Neural cell (in vitro differentiated cells): ENCODE measurements at regions not wholly inside any gene's neighbourhood (a gene's known extent, or its start where the extent isn't known, plus 50 kb on each side); places are given as distances from the start of the nearest gene placed in this dataset.

ENCODE experiments used
- CTCF ChIP-seq: fragments of 450-650 bp; IDR thresholded peaks from 2 replicates; pipeline ENCODE4 v1.5.1; 2014; ENCODE audit warnings: antibody characterized with exemption, mild to moderate bottlenecking, moderate library complexity; ENCODE audit not compliant: poor library complexity, severe bottlenecking
- EP300 ChIP-seq: fragments of 450-650 bp; conservative IDR thresholded peaks from 2 replicates; pipeline ENCODE4 v1.6.1; 2014; ENCODE audit warnings: antibody characterized with exemption, mild to moderate bottlenecking, moderate library complexity; ENCODE audit not compliant: poor library complexity, severe bottlenecking
- EZH2 ChIP-seq: fragments of 200-600, 300-800 bp; shearing (Covaris generic), sonication (generic); IDR thresholded peaks from 2 replicates; pipeline ENCODE4 v1.6.1; 2014; ENCODE audit warnings: antibody characterized with exemption, low read length, borderline replicate concordance, mild to moderate bottlenecking; ENCODE audit not compliant: insufficient read depth, poor library complexity, severe bottlenecking
- MXI1 ChIP-seq: fragments of 450-650 bp; conservative IDR thresholded peaks from 2 replicates; pipeline ENCODE4 v1.6.1; 2014; ENCODE audit warnings: antibody characterized with exemption, mild to moderate bottlenecking; ENCODE audit not compliant: poor library complexity, severe bottlenecking
- POLR2AphosphoS5 ChIP-seq: IDR thresholded peaks from 2 replicates; pipeline ENCODE4 v1.6.1; 2012
- RAD21 ChIP-seq: fragments of 450-650 bp; conservative IDR thresholded peaks from 2 replicates; pipeline ENCODE4 v1.6.1; 2014; ENCODE audit warnings: antibody characterized with exemption, mild to moderate bottlenecking, moderate library complexity
- SMC3 ChIP-seq: fragments of 450-650 bp; conservative IDR thresholded peaks from 2 replicates; pipeline ENCODE4 v1.6.1; 2014; ENCODE audit warnings: antibody characterized with exemption, mild to moderate bottlenecking, moderate library complexity; ENCODE audit not compliant: poor library complexity
- TAF1 ChIP-seq: IDR thresholded peaks from 2 replicates; pipeline ENCODE4 v1.6.1; 2012; ENCODE audit warnings: low read depth
- TF ChIP-seq, protein P1 (sequence below): IDR thresholded peaks from 2 replicates; pipeline ENCODE4 v1.6.1; 2012; ENCODE audit warnings: borderline replicate concordance

DNA sequence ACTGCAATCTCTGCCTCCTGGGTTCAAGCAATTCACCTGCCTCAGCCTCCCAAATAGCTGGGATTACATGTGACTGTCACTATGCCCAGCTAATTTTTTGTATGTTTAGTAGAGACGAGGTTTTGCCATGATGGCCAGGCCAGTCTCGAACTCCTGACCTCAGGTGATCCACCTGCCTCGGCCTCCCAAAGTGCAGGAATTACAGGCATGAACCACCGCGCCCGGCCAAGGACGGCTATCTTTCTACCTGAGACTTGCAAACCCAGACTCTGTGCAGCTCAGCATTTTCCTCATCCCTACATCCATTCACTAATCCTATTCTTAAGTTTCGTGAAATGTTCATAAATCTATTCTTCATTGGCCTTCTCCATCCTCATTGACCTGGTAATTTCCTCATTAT, 330.0 kb downstream of the ANTXR2 start:
- no peak for TF ChIP-seq CTCF
- no peak for TF ChIP-seq RAD21
- TF ChIP-seq, protein P1, sequence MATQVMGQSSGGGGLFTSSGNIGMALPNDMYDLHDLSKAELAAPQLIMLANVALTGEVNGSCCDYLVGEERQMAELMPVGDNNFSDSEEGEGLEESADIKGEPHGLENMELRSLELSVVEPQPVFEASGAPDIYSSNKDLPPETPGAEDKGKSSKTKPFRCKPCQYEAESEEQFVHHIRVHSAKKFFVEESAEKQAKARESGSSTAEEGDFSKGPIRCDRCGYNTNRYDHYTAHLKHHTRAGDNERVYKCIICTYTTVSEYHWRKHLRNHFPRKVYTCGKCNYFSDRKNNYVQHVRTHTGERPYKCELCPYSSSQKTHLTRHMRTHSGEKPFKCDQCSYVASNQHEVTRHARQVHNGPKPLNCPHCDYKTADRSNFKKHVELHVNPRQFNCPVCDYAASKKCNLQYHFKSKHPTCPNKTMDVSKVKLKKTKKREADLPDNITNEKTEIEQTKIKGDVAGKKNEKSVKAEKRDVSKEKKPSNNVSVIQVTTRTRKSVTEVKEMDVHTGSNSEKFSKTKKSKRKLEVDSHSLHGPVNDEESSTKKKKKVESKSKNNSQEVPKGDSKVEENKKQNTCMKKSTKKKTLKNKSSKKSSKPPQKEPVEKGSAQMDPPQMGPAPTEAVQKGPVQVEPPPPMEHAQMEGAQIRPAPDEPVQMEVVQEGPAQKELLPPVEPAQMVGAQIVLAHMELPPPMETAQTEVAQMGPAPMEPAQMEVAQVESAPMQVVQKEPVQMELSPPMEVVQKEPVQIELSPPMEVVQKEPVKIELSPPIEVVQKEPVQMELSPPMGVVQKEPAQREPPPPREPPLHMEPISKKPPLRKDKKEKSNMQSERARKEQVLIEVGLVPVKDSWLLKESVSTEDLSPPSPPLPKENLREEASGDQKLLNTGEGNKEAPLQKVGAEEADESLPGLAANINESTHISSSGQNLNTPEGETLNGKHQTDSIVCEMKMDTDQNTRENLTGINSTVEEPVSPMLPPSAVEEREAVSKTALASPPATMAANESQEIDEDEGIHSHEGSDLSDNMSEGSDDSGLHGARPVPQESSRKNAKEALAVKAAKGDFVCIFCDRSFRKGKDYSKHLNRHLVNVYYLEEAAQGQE = no peak
- TF ChIP-seq EZH2 = no peak
- TF ChIP-seq MXI1 = no peak
- no peak for TF ChIP-seq EP300
- TF ChIP-seq TAF1 = no peak
- TF ChIP-seq POLR2AphosphoS5 = no peak
- TF ChIP-seq SMC3 = no peak
